GM18502 (cell line): ENCODE measurements at regions not wholly inside any gene's neighbourhood (a gene's known extent, or its start where the extent isn't known, plus 50 kb on each side); places are given as distances from the start of the nearest gene placed in this dataset.

ENCODE experiments used
- ATAC-seq: cut with Tn5 transposase; IDR thresholded peaks from one replicate; pipeline ENCODE4 v1.9.1; 2021; ENCODE audit warnings: mild to moderate bottlenecking; ENCODE audit not compliant: unreplicated experiment, poor library complexity

DNA sequence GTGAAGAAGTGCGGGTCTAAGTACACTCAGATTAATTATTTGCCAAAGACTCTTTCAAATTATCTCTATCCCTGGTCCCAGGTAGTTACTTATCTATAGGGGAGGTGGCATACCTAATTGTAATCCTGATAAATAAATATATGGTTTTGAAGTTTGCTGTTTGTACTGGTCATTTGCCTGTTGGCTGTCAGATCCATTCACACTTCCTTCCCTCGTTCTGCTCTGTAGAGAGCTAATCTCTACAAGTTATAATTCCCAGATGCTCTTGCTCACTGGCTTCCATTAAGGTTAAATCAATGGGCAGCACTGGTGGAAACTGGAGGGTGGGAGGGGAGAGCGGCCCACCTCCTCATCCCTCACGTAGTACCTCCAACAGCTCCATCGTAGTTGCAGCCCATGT lies 447.1 kb downstream of the TXNL1 start:
- ATAC-seq: no peak

GRCh38 chr18:56189615-56190014 lies 448.8 kb downstream of the TXNL1 start:
- no peak for ATAC-seq

DNA sequence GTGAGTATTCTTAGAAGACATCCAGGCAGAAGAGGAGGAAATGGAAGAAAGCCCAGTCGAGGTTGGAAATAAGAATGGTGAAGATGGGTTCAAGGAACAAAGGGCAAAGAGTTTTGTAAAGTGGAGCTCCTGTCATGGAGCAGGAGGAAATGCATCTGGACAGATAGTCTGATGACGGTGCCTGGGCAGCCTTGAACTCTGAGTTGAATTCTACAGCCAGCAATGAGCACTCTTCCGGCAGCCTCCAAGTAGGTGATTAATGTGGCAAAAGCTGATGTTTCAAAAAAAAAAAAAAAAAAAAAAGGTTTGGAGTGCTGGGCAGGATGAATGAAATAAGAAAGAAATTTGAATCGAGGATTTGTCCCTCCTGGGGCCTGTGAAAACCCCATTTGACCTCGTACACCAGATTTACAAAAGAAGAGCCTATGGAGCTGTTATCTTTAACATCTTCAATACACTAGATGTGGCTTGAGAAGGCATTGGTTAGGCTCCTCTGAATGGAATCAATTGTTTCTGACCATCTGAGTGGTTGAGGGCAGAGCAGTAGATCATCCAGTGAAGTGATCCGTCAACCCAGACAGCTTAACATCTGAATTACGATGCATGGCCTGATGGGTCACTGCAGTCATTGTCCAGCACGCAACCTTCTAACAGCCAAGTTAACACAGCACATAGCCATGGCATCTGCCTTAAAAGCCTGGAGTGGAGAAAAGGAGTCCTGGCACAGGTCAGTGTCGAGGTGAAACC lies 449.7 kb downstream of the TXNL1 start:
- ATAC-seq: no peak

DNA sequence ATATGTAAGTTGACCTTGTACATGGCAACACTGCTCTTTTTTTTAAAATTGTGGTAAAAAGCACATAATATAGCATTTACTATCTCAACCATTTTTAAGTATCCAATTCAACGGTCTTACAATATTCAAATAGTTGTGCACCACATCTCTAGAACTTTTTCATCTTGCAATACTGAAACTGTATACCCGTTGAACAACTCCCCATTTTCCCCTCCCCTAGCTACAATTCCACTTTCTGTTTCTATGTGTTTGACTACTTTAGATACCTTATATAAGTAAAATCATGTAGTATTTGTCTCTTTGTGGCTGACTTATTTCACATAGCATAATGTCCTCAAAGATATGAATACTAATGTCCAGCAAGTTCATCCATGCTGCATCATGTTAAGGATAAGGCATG lies 452.1 kb downstream of the TXNL1 start:
- ATAC-seq: no peak

- ATAC-seq: no peak
These were observed 453.3 kb downstream of the TXNL1 start for GRCh38 chr18:56185126-56185525.

DNA sequence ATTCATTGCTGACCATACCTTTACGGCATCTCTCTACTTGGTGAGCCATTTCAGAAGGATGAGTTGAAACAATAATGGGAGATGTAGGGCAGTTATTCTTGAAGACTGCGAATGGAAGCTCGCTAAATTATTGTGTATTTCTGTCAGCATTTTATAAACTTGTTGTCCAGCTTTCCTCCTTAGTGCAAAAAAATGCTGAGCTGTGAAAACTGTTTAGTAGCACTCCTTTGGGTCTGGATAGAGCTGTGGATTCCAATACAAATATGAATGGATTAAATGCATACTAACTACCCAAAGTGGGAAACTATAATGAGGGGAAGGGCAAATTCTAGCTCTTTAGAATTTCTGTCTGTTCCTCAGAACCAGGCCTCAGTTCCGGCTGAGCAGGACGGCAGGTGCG lies 461.6 kb downstream of the TXNL1 start:
- ATAC-seq: no peak

DNA sequence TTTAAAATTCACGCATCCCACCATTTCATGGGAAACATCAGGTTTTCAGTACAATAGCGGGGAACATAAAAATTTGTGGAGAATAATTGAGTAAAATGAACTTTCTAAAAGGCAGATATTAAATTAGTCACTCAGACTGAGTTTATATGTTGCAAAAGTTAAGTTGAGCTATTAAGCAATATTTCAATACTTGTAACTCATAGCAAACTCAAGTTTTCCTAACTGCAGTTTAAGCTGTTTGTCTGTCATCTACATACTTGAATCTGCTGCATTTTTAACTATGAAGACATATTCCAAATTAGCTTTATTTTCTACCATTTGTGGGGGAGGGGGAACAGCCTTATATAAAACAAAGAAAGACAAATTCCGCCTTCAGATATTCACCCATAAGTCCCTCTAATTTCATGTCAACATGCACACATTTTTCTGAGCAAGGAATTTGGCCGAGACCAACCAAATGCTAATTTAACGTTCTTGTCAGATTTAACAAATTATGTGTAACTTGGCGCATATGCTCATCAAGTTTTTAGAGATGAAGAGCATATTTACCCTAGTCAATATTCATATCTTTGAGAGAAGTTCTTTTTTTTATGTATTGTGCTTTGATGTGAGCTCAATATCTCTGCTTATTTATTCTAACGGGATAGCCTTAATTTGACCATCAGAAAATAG lies 462.9 kb downstream of the TXNL1 start:
- ATAC-seq: no peak

DNA sequence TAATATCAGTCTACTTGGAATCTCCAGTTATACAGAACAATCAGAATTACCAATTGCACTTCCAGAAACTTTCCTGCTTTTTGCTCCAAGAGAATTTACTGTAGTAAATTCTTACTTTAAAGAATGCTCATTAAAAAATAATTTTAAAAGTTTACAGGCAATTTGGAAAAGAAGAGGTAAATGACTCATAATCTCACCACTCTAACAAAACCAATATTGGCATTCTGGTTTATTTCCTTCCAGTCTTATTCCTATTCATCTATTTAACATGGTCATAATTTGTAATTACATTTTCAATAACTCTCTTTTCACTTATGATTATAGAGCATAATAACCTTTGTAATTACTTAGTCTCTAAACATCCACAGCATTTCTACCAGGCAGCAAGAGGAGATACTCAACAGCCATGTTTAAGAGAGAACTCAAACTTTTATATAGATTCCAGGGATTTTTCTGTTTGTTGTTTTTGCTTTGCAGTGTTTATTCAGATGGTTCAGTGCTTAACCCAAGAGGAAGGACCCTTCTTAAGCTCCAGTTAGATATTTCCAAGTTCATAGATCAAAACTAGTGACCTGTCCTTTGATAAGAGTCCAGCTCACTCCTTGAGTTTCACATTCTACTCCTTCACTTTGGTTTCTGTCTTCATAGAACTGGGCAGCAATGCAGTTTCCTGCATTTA lies 464.7 kb downstream of the TXNL1 start:
- ATAC-seq: no peak

- ATAC-seq: no peak
These were observed 465.9 kb downstream of the TXNL1 start for GRCh38 chr18:56172527-56172926.

DNA sequence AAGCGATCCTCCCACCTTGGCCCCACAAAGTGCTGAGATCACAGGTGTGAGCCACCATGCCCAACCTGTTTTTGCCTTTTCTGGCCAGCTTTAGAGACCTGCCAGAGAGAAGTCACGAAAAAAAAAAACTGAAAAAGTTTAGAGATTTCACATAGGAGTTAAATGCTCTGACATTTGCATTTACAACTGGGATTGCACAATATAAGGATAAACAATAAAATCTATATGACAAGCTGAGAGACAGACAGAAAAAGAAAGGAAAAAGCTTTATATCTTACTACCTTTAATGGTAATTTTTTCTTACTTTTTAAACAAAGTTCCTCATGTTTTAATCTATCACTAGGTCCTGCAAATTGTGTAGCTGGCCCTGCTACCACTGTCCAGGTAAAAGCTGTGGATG lies 466.5 kb downstream of the TXNL1 start:
- ATAC-seq: no peak

DNA sequence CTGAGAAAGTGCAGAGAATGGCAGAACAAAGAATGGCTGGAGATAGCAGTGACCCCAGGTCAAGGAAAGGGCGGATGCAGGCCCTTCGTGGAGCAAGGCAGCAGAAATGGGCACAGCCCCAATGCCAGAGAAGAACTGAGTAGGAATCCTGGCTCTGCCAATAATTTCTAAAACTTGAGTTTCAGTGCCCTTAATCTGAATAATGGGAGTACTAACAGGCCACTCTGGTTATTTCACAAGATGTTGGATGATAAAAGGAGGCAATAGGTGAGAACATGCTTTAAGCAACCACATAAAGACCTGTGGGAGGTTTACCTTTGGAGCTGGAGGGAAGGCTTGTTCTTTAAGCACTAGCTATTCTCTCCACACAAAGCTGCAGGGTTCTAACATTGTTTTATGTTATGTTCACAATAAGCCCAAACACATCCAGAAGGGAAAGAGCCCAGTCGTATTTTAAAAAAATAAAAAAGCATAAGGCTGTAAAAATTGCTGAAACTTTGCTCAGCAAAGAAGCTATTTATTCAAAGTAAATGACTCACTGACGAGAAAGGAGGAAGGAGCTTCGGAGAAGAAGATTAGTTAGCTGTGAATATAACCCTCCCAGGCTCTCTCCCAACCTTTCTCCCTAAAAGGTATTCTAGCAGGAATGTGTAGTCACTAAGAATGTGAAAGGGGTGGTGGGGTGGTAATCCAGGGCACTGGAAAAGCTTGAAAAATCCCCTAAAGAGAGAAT lies 470.2 kb downstream of the TXNL1 start:
- ATAC-seq: no peak

- no peak for ATAC-seq
These were observed 471.0 kb downstream of the TXNL1 start for GRCh38 chr18:56167366-56167765.

DNA sequence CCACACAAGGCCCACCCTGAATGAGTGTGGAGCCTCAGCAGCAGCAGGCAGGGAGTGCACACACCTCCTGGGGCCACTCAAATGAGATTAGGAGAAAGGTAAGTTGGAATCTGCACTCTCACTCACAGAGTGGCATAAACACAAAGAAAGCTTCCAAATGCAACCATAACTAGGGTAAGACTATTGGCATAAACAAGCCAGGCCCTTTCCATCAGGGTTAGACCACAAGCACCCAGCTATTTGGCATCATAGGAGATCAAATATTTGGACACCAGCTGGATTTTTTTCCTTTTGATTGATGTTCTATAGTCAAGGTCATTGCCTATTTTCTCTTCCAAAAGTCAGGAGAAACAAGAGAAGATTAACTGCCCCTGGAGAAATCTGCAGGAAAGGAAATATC lies 471.5 kb downstream of the TXNL1 start:
- ATAC-seq: no peak

DNA sequence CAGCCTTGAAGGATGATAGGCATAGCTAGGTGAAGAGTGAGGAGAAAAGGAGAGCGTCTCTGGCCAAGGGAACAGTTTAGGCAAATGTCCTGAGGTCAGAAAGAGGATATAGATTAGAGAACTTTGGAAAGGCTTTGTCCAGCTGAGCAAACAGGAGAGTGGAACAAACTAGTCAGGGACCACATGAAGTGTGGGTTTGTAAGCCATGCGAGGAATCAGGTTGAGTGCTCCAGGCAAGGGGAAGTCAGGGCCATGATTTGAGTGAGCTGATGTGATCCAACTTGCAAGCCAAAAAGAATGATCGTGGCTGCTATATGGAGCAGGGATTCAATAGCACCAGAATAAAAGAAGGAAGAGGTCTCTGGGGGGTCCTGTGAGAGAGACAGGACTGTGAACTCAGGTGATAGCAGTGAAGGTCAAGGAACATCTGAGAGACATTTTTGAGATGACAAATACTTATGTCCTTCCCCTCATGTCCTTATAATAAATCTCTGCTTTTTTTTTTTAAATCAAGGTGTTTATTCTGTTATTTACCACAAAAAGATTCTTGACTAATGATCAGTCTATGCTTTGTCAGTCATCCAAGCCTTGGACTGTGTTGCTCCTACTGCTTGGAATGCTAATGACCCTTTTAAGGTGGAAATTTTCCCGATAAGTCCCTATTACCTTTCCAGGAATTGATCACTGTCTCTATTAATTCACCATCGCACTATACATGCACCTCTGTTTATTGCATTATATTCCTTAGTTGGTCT lies 472.6 kb downstream of the TXNL1 start:
- ATAC-seq: no peak

DNA sequence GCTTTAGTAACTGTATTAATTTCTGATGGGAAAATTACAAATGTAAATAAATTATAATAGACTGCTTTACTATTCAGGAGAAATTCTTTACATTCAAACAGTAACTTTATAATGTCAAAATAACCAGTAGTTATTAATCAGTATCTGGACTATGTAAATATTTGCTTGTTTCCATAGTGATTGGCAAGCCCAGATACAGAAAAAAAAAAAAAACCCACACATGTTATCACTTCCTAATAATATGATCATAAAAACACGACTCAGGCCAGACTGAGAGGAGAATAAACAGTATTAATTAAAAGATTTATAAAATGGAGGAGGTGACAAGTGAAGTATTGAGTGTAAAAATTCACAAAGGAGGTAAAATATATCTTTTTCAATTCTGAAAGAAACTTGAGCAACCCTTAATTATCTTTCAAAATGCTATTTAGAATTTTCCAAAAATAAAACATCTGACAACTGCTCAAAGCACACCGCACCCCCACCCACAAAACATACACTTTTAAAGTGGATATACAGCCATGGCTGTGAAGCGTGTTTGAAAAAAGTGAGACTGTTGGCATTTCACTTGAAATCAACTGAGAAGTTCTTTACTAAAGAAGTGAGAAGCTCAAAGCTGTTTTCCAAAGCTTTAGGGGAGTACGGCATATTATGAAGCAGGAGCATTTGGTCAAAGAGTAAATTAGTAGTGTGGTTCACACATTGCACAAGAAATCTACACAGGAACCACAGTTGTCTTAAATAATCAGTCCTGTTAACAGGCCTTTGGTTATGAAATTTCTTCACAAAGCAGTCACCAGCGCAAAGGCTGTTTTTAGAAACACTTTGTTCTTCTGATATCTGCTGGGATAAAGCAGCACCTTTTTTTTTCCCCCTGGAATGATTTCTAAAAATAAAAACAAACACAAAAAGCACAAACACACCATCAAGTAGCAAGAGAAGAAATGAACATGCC lies 475.8 kb downstream of the TXNL1 start:
- ATAC-seq: no peak

GRCh38 chr18:56161566-56162260 lies 476.7 kb downstream of the TXNL1 start:
- ATAC-seq: no peak

- no peak for ATAC-seq
These were observed 479.7 kb downstream of the TXNL1 start for GRCh38 chr18:56158676-56159075.

DNA sequence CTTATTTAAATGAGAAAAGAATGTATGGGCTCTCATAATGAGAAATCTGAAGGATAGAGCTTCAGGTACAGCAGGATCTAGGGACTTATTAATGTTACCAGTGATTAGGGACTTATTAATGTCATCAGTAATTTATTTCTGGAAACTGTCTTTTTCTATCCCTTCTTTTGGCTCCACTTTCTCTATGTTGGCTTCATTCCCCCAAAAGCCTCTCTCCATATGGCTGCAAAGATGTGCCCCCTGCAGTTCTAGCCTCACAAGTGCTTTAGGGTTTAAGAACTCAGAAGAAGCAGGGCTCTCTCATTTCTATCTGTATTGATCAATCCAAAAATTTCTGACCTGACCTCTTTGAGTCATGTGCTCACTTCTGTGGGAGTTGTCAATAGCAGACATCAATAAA lies 480.9 kb downstream of the TXNL1 start:
- ATAC-seq: no peak
